ENCODE measurements at regions not wholly inside any gene's neighbourhood (a gene's known extent, or its start where the extent isn't known, plus 50 kb on each side); places are given as distances from the start of the nearest gene placed in this dataset.

GRCh38 chr5:73328640-73329039 lies 119.9 kb downstream of the FOXD1 start:
- Mint-ChIP-seq H3K27me3 (peaks cover 9 to 78% (median 17%) of the 10 kb centered on the region in 5 donors), H3K27ac (no peak overlapping the region), H3K4me3 (no peak overlapping the region), H3K9me3 (peaks cover 7 to 30% (median 25%) of the 10 kb centered on the region in 9 donors), H3K4me1 (peaks cover 0 to 2% (median 0%) of the 10 kb centered on the region in 4 donors), H3K36me3 (peaks cover 3 to 22% (median 6%) of the 10 kb centered on the region in 3 donors)
- ATAC-seq (no peak), DNase-seq (no peak)
- POLR2A ChIA-PET = no interaction called here

GRCh38 chr5:73327908-73328455 lies 120.6 kb downstream of the FOXD1 start:
- Mint-ChIP-seq H3K36me3 (peaks cover 3 to 22% (median 6%) of the 10 kb centered on the region in 3 donors), H3K9me3 (peaks cover 7 to 30% (median 25%) of the 10 kb centered on the region in 9 donors), H3K4me3 (no peak overlapping the region), H3K27ac (no peak overlapping the region), H3K4me1 (peaks cover 0 to 2% (median 0%) of the 10 kb centered on the region in 4 donors), H3K27me3 (peaks cover 12 to 78% (median 16%) of the 10 kb centered on the region in 5 donors)
- DNase-seq (no peak), ATAC-seq (no peak)
- POLR2A ChIA-PET = no interaction called here

GRCh38 chr5:73325546-73325945 lies 123.0 kb downstream of the FOXD1 start:
- H3K4me3 Mint-ChIP-seq = no peak overlapping the region
- peaks cover 0 to 2% (median 0%) of the 10 kb centered on the region in 4 donors for H3K4me1 Mint-ChIP-seq
- H3K36me3 Mint-ChIP-seq = peaks cover 0 to 3% (median 0%) of the 10 kb centered on the region in 3 donors
- no peak for ATAC-seq
- H3K27me3 Mint-ChIP-seq = peaks cover 15 to 67% (median 25%) of the 10 kb centered on the region in 5 donors
- H3K9me3 Mint-ChIP-seq = peaks cover 1 to 9% (median 5%) of the 10 kb centered on the region in 9 donors
- POLR2A ChIA-PET = no interaction called here
- no peak overlapping the region for H3K27ac Mint-ChIP-seq
- DNase-seq = no peak

- DNase-seq (no peak), ATAC-seq (no peak)
- Mint-ChIP-seq H3K27me3 (peaks cover 32 to 71% (median 35%) of the 10 kb centered on the region in 5 donors), H3K9me3 (peaks cover 0 to under 1% (median 0%) of the 10 kb centered on the region in 9 donors), H3K27ac (no peak overlapping the region), H3K4me1 (peaks cover 0 to 2% (median 0%) of the 10 kb centered on the region in 4 donors), H3K4me3 (no peak overlapping the region), H3K36me3 (peaks cover 0 to 1% (median 0%) of the 10 kb centered on the region in 3 donors)
- POLR2A ChIA-PET = no interaction called here
Measured at GRCh38 chr5:73323466-73323865, 125.1 kb downstream of the FOXD1 start.

- Mint-ChIP-seq H3K36me3 (peaks cover 0 to 5% (median 0%) of the 10 kb centered on the region in 3 donors), H3K9me3 (peaks cover 0 to 4% (median 0%) of the 10 kb centered on the region in 9 donors), H3K27ac (peak overlapping the region in 1 of 10 donors; percentile 31), H3K4me3 (no peak overlapping the region), H3K4me1 (peaks cover 0 to 2% (median 0%) of the 10 kb centered on the region in 4 donors), H3K27me3 (peaks cover 37 to 80% (median 40%) of the 10 kb centered on the region in 5 donors)
- ATAC-seq (no peak), DNase-seq (no peak)
- POLR2A ChIA-PET = no interaction called here
Measured at GRCh38 chr5:73322437-73323076, 126.0 kb downstream of the FOXD1 start.

GRCh38 chr5:73321757-73322436 lies 126.7 kb downstream of the FOXD1 start:
- Mint-ChIP-seq H3K27ac (peak overlapping the region in 1 of 10 donors; percentile 31), H3K4me3 (no peak overlapping the region), H3K36me3 (peaks cover 0 to 5% (median 0%) of the 10 kb centered on the region in 3 donors), H3K4me1 (peaks cover 0 to 2% (median 0%) of the 10 kb centered on the region in 4 donors), H3K9me3 (peaks cover 0 to 4% (median 0%) of the 10 kb centered on the region in 9 donors), H3K27me3 (peaks cover 41 to 85% (median 43%) of the 10 kb centered on the region in 5 donors)
- ATAC-seq (no peak), DNase-seq (no peak)
- POLR2A ChIA-PET = no interaction called here

- H3K27ac Mint-ChIP-seq = no peak overlapping the region
- H3K4me1 Mint-ChIP-seq = no peaks in the 10 kb centered on the region
- DNase-seq (no peak), ATAC-seq (no peak)
- peaks cover 46 to 76% (median 63%) of the 10 kb centered on the region in 5 donors for H3K27me3 Mint-ChIP-seq
- POLR2A ChIA-PET = no interaction called here
- H3K36me3 Mint-ChIP-seq = peaks cover 0 to 5% (median 0%) of the 10 kb centered on the region in 3 donors
- peaks cover 0 to 4% (median 0%) of the 10 kb centered on the region in 9 donors for H3K9me3 Mint-ChIP-seq
- no peak overlapping the region for H3K4me3 Mint-ChIP-seq
Measured at GRCh38 chr5:73319036-73319435, 129.5 kb downstream of the FOXD1 start.

- Mint-ChIP-seq H3K4me3 (no peak overlapping the region), H3K27ac (no peak overlapping the region), H3K9me3 (peaks cover 0 to 4% (median 0%) of the 10 kb centered on the region in 9 donors), H3K36me3 (peaks cover 0 to 5% (median 0%) of the 10 kb centered on the region in 3 donors), H3K27me3 (peaks cover 48 to 76% (median 65%) of the 10 kb centered on the region in 5 donors), H3K4me1 (peaks cover 0 to under 1% (median 0%) of the 10 kb centered on the region in 4 donors)
- POLR2A ChIA-PET = no interaction called here
- ATAC-seq (no peak), DNase-seq (no peak)
Measured at GRCh38 chr5:73318308-73318719, 130.3 kb downstream of the FOXD1 start.

GRCh38 chr5:73317523-73317922 lies 131.1 kb downstream of the FOXD1 start:
- DNase-seq = no peak
- Mint-ChIP-seq H3K27me3 (peaks cover 51 to 76% (median 67%) of the 10 kb centered on the region in 5 donors), H3K36me3 (peaks cover 0 to 5% (median 0%) of the 10 kb centered on the region in 3 donors), H3K4me3 (no peak overlapping the region), H3K27ac (no peak overlapping the region), H3K9me3 (peaks cover 0 to 4% (median 0%) of the 10 kb centered on the region in 9 donors), H3K4me1 (peaks cover under 1 to 9% (median 3%) of the 10 kb centered on the region in 4 donors)
- POLR2A ChIA-PET = no interaction called here
- ATAC-seq = no peak

GRCh38 chr5:73314395-73315257 lies 134.0 kb downstream of the FOXD1 start:
- Mint-ChIP-seq H3K4me1 (peaks cover 2 to 19% (median 6%) of the 10 kb centered on the region in 4 donors), H3K36me3 (peaks cover 0 to 5% (median 0%) of the 10 kb centered on the region in 3 donors), H3K27ac (no peak overlapping the region), H3K27me3 (peaks cover 54 to 88% (median 75%) of the 10 kb centered on the region in 5 donors), H3K4me3 (no peak overlapping the region), H3K9me3 (peaks cover 0 to 4% (median 0%) of the 10 kb centered on the region in 9 donors)
- DNase-seq (no peak), ATAC-seq (no peak)
- POLR2A ChIA-PET = no interaction called here

GRCh38 chr5:73312872-73313510 lies 135.6 kb downstream of the FOXD1 start:
- no peak for DNase-seq
- POLR2A ChIA-PET = no interaction called here

More at GRCh38 chr5:73312872-73313510, 135.6 kb downstream of the FOXD1 start:
- Mint-ChIP-seq H3K9me3 (no peaks in the 10 kb centered on the region), H3K4me3 (no peak overlapping the region), H3K4me1 (peaks cover 2 to 19% (median 6%) of the 10 kb centered on the region in 4 donors), H3K27ac (peak overlapping the region in 1 of 10 donors; percentile 61), H3K27me3 (peaks cover 49 to 88% (median 72%) of the 10 kb centered on the region in 5 donors), H3K36me3 (no peaks in the 10 kb centered on the region)
- ATAC-seq = no peak

Data from naive thymus-derived CD8-positive, alpha-beta T cell (primary cell).